ENCODE measurements at regions not wholly inside any gene's neighbourhood (a gene's known extent, or its start where the extent isn't known, plus 50 kb on each side); places are given as distances from the start of the nearest gene placed in this dataset.
"Not testable (repeated sequence)": the region's sequence is repeated elsewhere in the genome, so short reads cannot be mapped to it uniquely, and the experiment has no call there.

DNA sequence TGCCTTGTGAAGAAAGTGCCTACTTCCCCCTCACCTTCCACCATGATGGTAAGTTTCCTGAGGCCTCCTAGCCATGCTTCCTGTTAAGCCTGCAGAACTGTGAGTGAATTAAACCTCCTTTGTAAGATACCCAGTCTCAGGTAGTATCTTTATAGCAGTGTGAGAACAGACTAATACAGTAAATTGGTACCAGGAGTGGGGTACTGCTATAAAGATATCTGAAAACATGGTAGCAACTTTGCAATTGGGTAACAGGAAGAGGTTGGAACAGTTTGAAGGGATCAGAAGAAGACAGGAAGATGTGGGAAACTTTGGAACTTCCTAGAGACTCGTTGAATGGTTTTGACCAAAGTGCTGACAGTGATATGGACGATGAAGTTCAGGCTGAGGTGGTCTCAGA, 550.3 kb upstream of the ADAMTS5 start:
- TF ChIP-seq, protein P1, sequence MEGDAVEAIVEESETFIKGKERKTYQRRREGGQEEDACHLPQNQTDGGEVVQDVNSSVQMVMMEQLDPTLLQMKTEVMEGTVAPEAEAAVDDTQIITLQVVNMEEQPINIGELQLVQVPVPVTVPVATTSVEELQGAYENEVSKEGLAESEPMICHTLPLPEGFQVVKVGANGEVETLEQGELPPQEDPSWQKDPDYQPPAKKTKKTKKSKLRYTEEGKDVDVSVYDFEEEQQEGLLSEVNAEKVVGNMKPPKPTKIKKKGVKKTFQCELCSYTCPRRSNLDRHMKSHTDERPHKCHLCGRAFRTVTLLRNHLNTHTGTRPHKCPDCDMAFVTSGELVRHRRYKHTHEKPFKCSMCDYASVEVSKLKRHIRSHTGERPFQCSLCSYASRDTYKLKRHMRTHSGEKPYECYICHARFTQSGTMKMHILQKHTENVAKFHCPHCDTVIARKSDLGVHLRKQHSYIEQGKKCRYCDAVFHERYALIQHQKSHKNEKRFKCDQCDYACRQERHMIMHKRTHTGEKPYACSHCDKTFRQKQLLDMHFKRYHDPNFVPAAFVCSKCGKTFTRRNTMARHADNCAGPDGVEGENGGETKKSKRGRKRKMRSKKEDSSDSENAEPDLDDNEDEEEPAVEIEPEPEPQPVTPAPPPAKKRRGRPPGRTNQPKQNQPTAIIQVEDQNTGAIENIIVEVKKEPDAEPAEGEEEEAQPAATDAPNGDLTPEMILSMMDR (IDR thresholded peaks at IDR 0.05; ENCODE audit: borderline replicate concordance, extremely low read depth, low read length, poor library complexity, severe bottlenecking): not testable (repeated sequence)
- TF ChIP-seq EZH2 (IDR thresholded peaks at IDR 0.05; ENCODE audit: borderline replicate concordance, low read depth, low read length, severe bottlenecking): not testable (repeated sequence)
